GM19468 (cell line): ENCODE measurements at regions not wholly inside any gene's neighbourhood (a gene's known extent, or its start where the extent isn't known, plus 50 kb on each side); places are given as distances from the start of the nearest gene placed in this dataset.
"Not testable (repeated sequence)": the region's sequence is repeated elsewhere in the genome, so short reads cannot be mapped to it uniquely, and the experiment has no call there.

Source experiments
- ATAC-seq: cut with Tn5 transposase; IDR thresholded peaks from one replicate; pipeline ENCODE4 v1.9.1; 2021; ENCODE audit warnings: mild to moderate bottlenecking, moderate library complexity, moderate number of reproducible peaks; ENCODE audit not compliant: unreplicated experiment; ENCODE audit errors: extremely low read depth

GRCh38 chr3:159253860-159254259, 452.0 kb downstream of the MFSD1 start:
- ATAC-seq, result no peak

- no peak for ATAC-seq
These were observed 456.1 kb downstream of the MFSD1 start for GRCh38 chr3:159257954-159258353.

- no peak for ATAC-seq
These were observed 457.1 kb downstream of the MFSD1 start for GRCh38 chr3:159258934-159259333.

- no peak for ATAC-seq
These were observed 458.3 kb downstream of the MFSD1 start for GRCh38 chr3:159260049-159260662.

GRCh38 chr3:159261333-159261732, 459.5 kb downstream of the MFSD1 start:
- ATAC-seq, result not testable (repeated sequence)

GRCh38 chr3:159263750-159264553, 462.1 kb downstream of the MFSD1 start:
- ATAC-seq, result no peak

GRCh38 chr3:159265705-159266104, 463.9 kb downstream of the MFSD1 start:
- no peak for ATAC-seq

GRCh38 chr3:159266779-159267178, 464.9 kb downstream of the MFSD1 start:
- ATAC-seq, result no peak

- no peak for ATAC-seq
These were observed 470.1 kb downstream of the MFSD1 start for GRCh38 chr3:159271799-159272512.

GRCh38 chr3:159273070-159273469, 471.2 kb downstream of the MFSD1 start:
- no peak for ATAC-seq

- no peak for ATAC-seq
These were observed 471.8 kb downstream of the MFSD1 start for GRCh38 chr3:159273608-159274007.

- no peak for ATAC-seq
These were observed 473.9 kb downstream of the MFSD1 start for GRCh38 chr3:159275741-159276140.

GRCh38 chr3:159277814-159278213, 476.0 kb downstream of the MFSD1 start:
- ATAC-seq, result no peak

GRCh38 chr3:159280386-159281191, 478.7 kb downstream of the MFSD1 start:
- ATAC-seq, result no peak

GRCh38 chr3:159293493-159293892, 491.6 kb downstream of the MFSD1 start:
- ATAC-seq, result no peak

- ATAC-seq, result no peak
These were observed 500.1 kb downstream of the MFSD1 start for GRCh38 chr3:159301961-159302360.

- no peak for ATAC-seq
These were observed 503.2 kb downstream of the MFSD1 start for GRCh38 chr3:159305017-159305416.

- not testable (repeated sequence) for ATAC-seq
These were observed 514.9 kb downstream of the MFSD1 start for GRCh38 chr3:159316706-159317105.

GRCh38 chr3:159319156-159319555, 517.3 kb downstream of the MFSD1 start:
- ATAC-seq, result no peak

GRCh38 chr3:159322322-159322939, 520.6 kb downstream of the MFSD1 start:
- no peak for ATAC-seq
